ENCODE measurements at regions not wholly inside any gene's neighbourhood (a gene's known extent, or its start where the extent isn't known, plus 50 kb on each side); places are given as distances from the start of the nearest gene placed in this dataset.

DNA sequence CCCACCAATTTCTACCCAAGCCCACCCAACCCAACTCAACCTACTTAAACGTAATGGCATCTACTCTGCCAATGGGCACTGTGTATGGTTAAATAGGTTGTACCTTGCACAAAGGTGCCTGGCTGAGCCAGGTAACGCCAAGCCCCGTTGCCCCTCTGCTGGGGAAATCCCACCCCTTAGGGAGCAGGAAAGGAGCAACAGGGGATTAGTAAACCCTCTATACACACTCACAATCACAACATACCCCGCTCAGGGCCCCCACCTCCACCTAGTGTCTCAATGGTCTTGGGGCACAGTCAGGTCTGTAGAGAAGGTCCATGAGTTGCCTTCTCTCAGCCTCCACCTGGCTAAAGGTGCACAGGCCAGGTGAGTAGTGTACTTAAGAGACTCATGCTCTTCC lies 74.3 kb upstream of the PCBD1 start:
- H3K56ac ChIP-seq (ENCODE audit: extremely low read depth, insufficient read depth, low read length) = no peak overlapping the region
- H2BK15ac ChIP-seq (ENCODE audit: low read depth, low read length) = no peak overlapping the region
- BruUV-seq (replicated peaks) = no TSS peak
- H2BK5ac ChIP-seq (ENCODE audit: low read depth, low read length, poor library complexity, severe bottlenecking) = no peak overlapping the region
- 100% methylated on average over 1 of the region's 4 CpGs; no CpG with 5 or more reads in 1 of the 2 experiments for WGBS, 2 experiments (ENCODE audit: extremely low coverage in 2 of 2, insufficient read length in 1 of 2)
- no peak overlapping the region for H3K4ac ChIP-seq (ENCODE audit: low read depth, low read length)
- H3K14ac ChIP-seq (replicated peaks; ENCODE audit: low read depth, low read length) = no peak overlapping the region
- TF ChIP-seq FOS (IDR thresholded peaks at IDR 0.05; ENCODE audit: low read depth, low read length) (no peak), RFX5 (IDR thresholded peaks at IDR 0.05; ENCODE audit: low read depth, low read length) (no peak), NFE2L2 (IDR thresholded peaks at IDR 0.05; ENCODE audit: low read depth, low read length) (no peak), CHD1 (IDR thresholded peaks at IDR 0.05; ENCODE audit: low read depth, low read length) (no peak), MXI1 (IDR thresholded peaks at IDR 0.05; ENCODE audit: borderline replicate concordance, low read depth, low read length) (no peak)
- no peaks in the 10 kb centered on the region for H3K4me1 ChIP-seq (ENCODE audit: control insufficient read depth, insufficient read depth, low read length)
- no peaks in the 10 kb centered on the region for H3K9me3 ChIP-seq (ENCODE audit: control insufficient read depth, insufficient read depth, low read length)
- H3K79me1 ChIP-seq (ENCODE audit: low read depth in 1 of 2, low read length in 2 of 2) = no peaks in the 10 kb centered on the region
- H3K36me3 ChIP-seq (ENCODE audit: control insufficient read depth, insufficient read depth, low read length) = no peaks in the 10 kb centered on the region
- H3K18ac ChIP-seq (ENCODE audit: low read depth, low read length) = no peak overlapping the region
- no peak overlapping the region for H2AK5ac ChIP-seq (ENCODE audit: low read depth, low read length)
- dilution Hi-C loops (cut with HindIII; ENCODE audit: low sequenced_read_pairs, unreplicated experiment) (no loop called here), intact Hi-C loops (cut with micrococcal nuclease) (no loop called here), in situ Hi-C loops (cut with MboI; ENCODE audit: low sequenced_read_pairs) (no loop called here)
- H2BK120ac ChIP-seq (ENCODE audit: low read depth, low read length) = no peak overlapping the region
- H3K23ac ChIP-seq (ENCODE audit: low read depth, low read length) = no peak overlapping the region
- no peak overlapping the region for H3K4me2 ChIP-seq (ENCODE audit: low read depth, low read length)
- H3K4me3 ChIP-seq (ENCODE audit: insufficient read depth, low read depth, low read length) = no peak overlapping the region
- no peak overlapping the region for H4K91ac ChIP-seq (ENCODE audit: insufficient read depth, low read depth, low read length)
- no peak overlapping the region for H4K5ac ChIP-seq (ENCODE audit: low read depth, low read length)
- H3K27ac ChIP-seq (ENCODE audit: insufficient read depth, low read length) = no peak overlapping the region
- no peak overlapping the region for H2AFZ ChIP-seq (replicated peaks; ENCODE audit: low read length, poor library complexity)
- DNase-seq (no peak), ATAC-seq (ENCODE audit: low read depth) (no peak)
- no peaks in the 10 kb centered on the region for H4K20me1 ChIP-seq (ENCODE audit: insufficient read depth, low read length)
- no peak overlapping the region for H2BK20ac ChIP-seq (ENCODE audit: low read depth, low read length)
- H3K9ac ChIP-seq (ENCODE audit: low read depth, low read length) = no peak overlapping the region
- POLR2A ChIA-PET (ENCODE audit: unreplicated experiment) = no interaction called here
- CTCF ChIA-PET = no interaction called here
- H3K9me1 ChIP-seq (ENCODE audit: insufficient read depth, low read length) = no peaks in the 10 kb centered on the region
- H4K8ac ChIP-seq (ENCODE audit: low read depth in 2 of 2, low read length in 2 of 2) = no peak overlapping the region
- no peak overlapping the region for H2AK9ac ChIP-seq (replicated peaks; ENCODE audit: low read depth, low read length, poor library complexity)
- H3K27me3 ChIP-seq (ENCODE audit: control insufficient read depth, insufficient read depth, low read length) = peaks cover 19% of the 10 kb centered on the region

All from IMR-90 (cell line).